ENCODE measurements at regions not wholly inside any gene's neighbourhood (a gene's known extent, or its start where the extent isn't known, plus 50 kb on each side); places are given as distances from the start of the nearest gene placed in this dataset.

DNA sequence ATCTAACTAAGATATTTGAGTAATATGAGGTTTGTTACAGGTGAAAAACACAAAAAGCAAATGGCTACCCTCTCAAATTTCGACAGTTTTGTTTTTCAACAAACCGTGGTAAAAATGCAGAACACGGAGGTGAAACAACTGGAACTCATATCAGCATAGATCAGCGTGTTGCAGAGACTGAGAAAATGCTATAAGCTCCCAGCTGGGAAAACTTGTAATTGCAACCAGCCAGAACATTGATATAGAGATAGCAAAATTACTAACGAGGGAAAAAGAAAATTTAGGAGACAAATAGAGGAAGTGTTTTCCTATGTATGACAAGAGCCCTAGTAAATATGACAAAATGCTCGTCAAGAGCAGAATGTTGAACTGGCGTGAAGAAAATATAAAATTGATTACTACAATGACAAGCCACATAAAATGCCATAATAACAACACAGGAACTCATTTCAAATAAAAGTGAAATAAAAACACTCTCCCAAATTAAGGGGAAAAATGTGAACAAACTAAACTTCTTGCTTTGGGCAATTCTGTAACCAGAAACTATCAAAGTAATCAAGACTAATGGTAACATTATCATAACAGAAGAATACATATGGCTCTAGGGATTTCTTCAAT lies 1989.8 kb downstream of the EFNA5 start:
- DNase-seq: no peak
- H3K4me3 Mint-ChIP-seq: no peak overlapping the region
- H3K27ac Mint-ChIP-seq: no peak overlapping the region
- no peaks in the 10 kb centered on the region for H3K4me1 Mint-ChIP-seq
- TF ChIP-seq CTCF (conservative IDR thresholded peaks at IDR 0.05): no peak
- Histone ChIP-seq H3K27ac (ENCODE audit: low read depth, low read length) (no peak overlapping the region), H3K27me3 (ENCODE audit: control insufficient read depth, insufficient read depth, low read length, poor library complexity, severe bottlenecking) (no peaks in the 10 kb centered on the region), H3K9me3 (ENCODE audit: control insufficient read depth, low read length) (no peaks in the 10 kb centered on the region), H3K9ac (ENCODE audit: extremely low read depth, low read length, poor library complexity, severe bottlenecking) (no peak overlapping the region), H3K4me1 (ENCODE audit: control insufficient read depth, insufficient read depth, low read length) (no peaks in the 10 kb centered on the region), H3K36me3 (ENCODE audit: control insufficient read depth, insufficient read depth, low read length) (no peaks in the 10 kb centered on the region), H3K4me3 (ENCODE audit: low read length) (no peak overlapping the region)
- no peaks in the 10 kb centered on the region for H3K9me3 Mint-ChIP-seq
- H3K27me3 Mint-ChIP-seq (ENCODE audit: insufficient read depth): no peaks in the 10 kb centered on the region
- WGBS, 2 experiments (ENCODE audit: insufficient coverage in 1 of 2, insufficient read length in 1 of 2): 87 to 96% methylated on average over 5 to 7 of the region's 7 CpGs
- no peaks in the 10 kb centered on the region for H3K36me3 Mint-ChIP-seq (ENCODE audit: low read depth)

DNA sequence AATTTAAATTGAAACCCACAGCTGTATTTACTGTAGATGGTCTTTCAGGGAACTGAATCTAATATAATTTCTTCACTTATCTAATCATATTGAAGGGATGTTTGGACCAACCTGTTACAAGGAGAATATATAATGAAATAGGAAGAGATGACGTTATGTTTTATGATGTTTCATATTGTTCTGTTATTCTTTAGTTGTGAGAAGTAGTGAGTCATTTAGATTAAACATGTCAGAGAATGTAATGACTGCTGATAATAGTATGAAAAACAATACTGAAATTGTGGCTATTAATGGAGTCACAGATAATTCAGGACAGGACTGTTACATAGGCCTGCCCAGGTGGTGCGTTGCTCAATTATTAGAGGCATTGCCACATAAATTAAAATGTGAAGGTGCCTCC lies 1993.4 kb downstream of the EFNA5 start:
- Mint-ChIP-seq H3K4me3 (no peak overlapping the region), H3K27ac (no peak overlapping the region), H3K36me3 (ENCODE audit: low read depth) (no peaks in the 10 kb centered on the region), H3K27me3 (ENCODE audit: insufficient read depth) (no peaks in the 10 kb centered on the region), H3K4me1 (no peaks in the 10 kb centered on the region), H3K9me3 (no peaks in the 10 kb centered on the region)
- WGBS, 2 experiments (ENCODE audit: insufficient coverage in 1 of 2, insufficient read length in 1 of 2): 92 to 94% methylated on average over 2 of the region's 2 CpGs
- DNase-seq: no peak
- no peak for TF ChIP-seq CTCF (conservative IDR thresholded peaks at IDR 0.05)
- Histone ChIP-seq H3K36me3 (ENCODE audit: control insufficient read depth, insufficient read depth, low read length) (no peaks in the 10 kb centered on the region), H3K9me3 (ENCODE audit: control insufficient read depth, low read length) (no peaks in the 10 kb centered on the region), H3K9ac (ENCODE audit: extremely low read depth, low read length, poor library complexity, severe bottlenecking) (no peak overlapping the region), H3K27ac (ENCODE audit: low read depth, low read length) (no peak overlapping the region), H3K4me1 (ENCODE audit: control insufficient read depth, insufficient read depth, low read length) (no peaks in the 10 kb centered on the region), H3K4me3 (ENCODE audit: low read length) (no peak overlapping the region), H3K27me3 (ENCODE audit: control insufficient read depth, insufficient read depth, low read length, poor library complexity, severe bottlenecking) (no peaks in the 10 kb centered on the region)

DNA sequence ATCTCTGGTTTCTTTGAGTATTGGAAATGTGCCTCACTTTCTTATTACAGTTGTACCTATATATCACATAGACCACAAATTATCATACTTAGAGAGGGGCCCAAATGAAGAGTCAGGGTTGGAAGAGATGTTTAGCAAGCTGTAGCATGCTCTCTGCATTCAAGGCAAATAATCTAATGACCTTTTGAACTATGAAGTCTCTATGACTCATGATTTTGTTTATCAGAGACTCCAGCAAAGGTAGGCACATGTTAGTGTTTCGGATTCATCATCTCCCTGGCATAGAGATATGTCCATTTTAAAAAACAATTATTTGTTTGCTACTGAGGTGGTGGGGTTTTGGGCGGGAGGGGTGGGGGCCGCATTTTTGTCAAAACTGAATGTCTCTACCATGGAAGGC lies 2000.1 kb downstream of the EFNA5 start:
- H3K36me3 ChIP-seq (ENCODE audit: control insufficient read depth, insufficient read depth, low read length): no peaks in the 10 kb centered on the region
- Mint-ChIP-seq H3K27me3 (ENCODE audit: insufficient read depth) (no peaks in the 10 kb centered on the region), H3K4me3 (no peak overlapping the region), H3K9me3 (no peaks in the 10 kb centered on the region), H3K36me3 (ENCODE audit: low read depth) (no peaks in the 10 kb centered on the region), H3K4me1 (no peaks in the 10 kb centered on the region), H3K27ac (no peak overlapping the region)
- no peak overlapping the region for H3K4me3 ChIP-seq (ENCODE audit: low read length)
- no peaks in the 10 kb centered on the region for H3K4me1 ChIP-seq (ENCODE audit: control insufficient read depth, insufficient read depth, low read length)
- no peak for DNase-seq
- no peak for TF ChIP-seq CTCF (conservative IDR thresholded peaks at IDR 0.05)
- 100% methylated on average over 1 to 3 of the region's 3 CpGs for WGBS, 2 experiments (ENCODE audit: insufficient coverage in 1 of 2, insufficient read length in 1 of 2)
- H3K9me3 ChIP-seq (ENCODE audit: control insufficient read depth, low read length): no peaks in the 10 kb centered on the region
- H3K27ac ChIP-seq (ENCODE audit: low read depth, low read length): no peak overlapping the region
- no peaks in the 10 kb centered on the region for H3K27me3 ChIP-seq (ENCODE audit: control insufficient read depth, insufficient read depth, low read length, poor library complexity, severe bottlenecking)
- H3K9ac ChIP-seq (ENCODE audit: extremely low read depth, low read length, poor library complexity, severe bottlenecking): no peak overlapping the region

Data from endodermal cell (in vitro differentiated cells).